ENCODE measurements at regions not wholly inside any gene's neighbourhood (a gene's known extent, or its start where the extent isn't known, plus 50 kb on each side); places are given as distances from the start of the nearest gene placed in this dataset.

GRCh38 chr13:47474326-47474725 lies 526.7 kb downstream of the SUCLA2 start:
- H3K4me3 ChIP-seq (ENCODE audit: low read depth, low read length), result no peak overlapping the region
- no peak for TF ChIP-seq CTCF (conservative IDR thresholded peaks at IDR 0.05; ENCODE audit: low read depth, low read length)
- no peak for DNase-seq (ENCODE audit: low read depth)

- no peak for DNase-seq (ENCODE audit: low read depth)
- no peak overlapping the region for H3K4me3 ChIP-seq (ENCODE audit: low read depth, low read length)
- TF ChIP-seq CTCF (conservative IDR thresholded peaks at IDR 0.05; ENCODE audit: low read depth, low read length), result no peak
Observed at GRCh38 chr13:47472516-47472915, 528.6 kb downstream of the SUCLA2 start.

GRCh38 chr13:47463726-47464125 lies 537.3 kb downstream of the SUCLA2 start:
- H3K4me3 ChIP-seq (ENCODE audit: low read depth, low read length), result no peak overlapping the region
- TF ChIP-seq CTCF (conservative IDR thresholded peaks at IDR 0.05; ENCODE audit: low read depth, low read length), result no peak
- no peak for DNase-seq (ENCODE audit: low read depth)

GRCh38 chr13:47463002-47463401 lies 538.1 kb downstream of the SUCLA2 start:
- DNase-seq (ENCODE audit: low read depth), result no peak
- TF ChIP-seq CTCF (conservative IDR thresholded peaks at IDR 0.05; ENCODE audit: low read depth, low read length), result no peak
- no peak overlapping the region for H3K4me3 ChIP-seq (ENCODE audit: low read depth, low read length)

GRCh38 chr13:47461816-47462215 lies 539.3 kb downstream of the SUCLA2 start:
- TF ChIP-seq CTCF (conservative IDR thresholded peaks at IDR 0.05; ENCODE audit: low read depth, low read length), result no peak
- H3K4me3 ChIP-seq (ENCODE audit: low read depth, low read length), result no peak overlapping the region
- DNase-seq (ENCODE audit: low read depth), result no peak

- peak; percentile 41 for TF ChIP-seq CTCF (conservative IDR thresholded peaks at IDR 0.05; ENCODE audit: low read depth, low read length)
- DNase-seq (ENCODE audit: low read depth), result no peak
- no peak overlapping the region for H3K4me3 ChIP-seq (ENCODE audit: low read depth, low read length)
Observed at GRCh38 chr13:47459512-47459911, 541.6 kb downstream of the SUCLA2 start.

- TF ChIP-seq CTCF (conservative IDR thresholded peaks at IDR 0.05; ENCODE audit: low read depth, low read length), result no peak
- no peak for DNase-seq (ENCODE audit: low read depth)
- H3K4me3 ChIP-seq (ENCODE audit: low read depth, low read length), result no peak overlapping the region
Observed at GRCh38 chr13:47457626-47458025, 543.4 kb downstream of the SUCLA2 start.
